ENCODE measurements at regions not wholly inside any gene's neighbourhood (a gene's known extent, or its start where the extent isn't known, plus 50 kb on each side); places are given as distances from the start of the nearest gene placed in this dataset.

DNA sequence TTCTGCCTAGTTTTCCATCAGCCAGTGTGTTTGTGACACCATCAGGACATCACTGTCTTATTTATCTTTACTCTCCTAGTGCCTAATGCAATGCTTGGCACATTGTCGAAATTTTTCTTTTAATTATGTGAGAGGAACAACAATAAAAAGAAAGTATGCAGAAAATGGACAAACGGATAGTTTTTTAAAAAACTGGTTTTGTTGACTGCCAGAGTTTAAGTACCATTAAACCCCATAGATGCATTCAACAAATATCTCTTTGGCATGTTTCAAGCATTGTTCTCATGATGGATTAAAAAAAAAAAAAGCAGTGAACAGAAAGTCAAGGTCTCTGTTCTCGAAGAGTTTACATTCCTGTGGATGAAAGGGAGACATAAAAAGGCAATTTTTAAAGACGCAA lies 398.4 kb downstream of the PPP3CA start:
- Histone ChIP-seq H3K27ac (no peak overlapping the region), H3K4me1 (no peaks in the 10 kb centered on the region), H3K27me3 (no peaks in the 10 kb centered on the region), H3K4me3 (no peak overlapping the region), H3K9me3 (no peaks in the 10 kb centered on the region), H3K36me3 (no peaks in the 10 kb centered on the region)
- TF ChIP-seq POLR2A (IDR thresholded peaks at IDR 0.05) (no peak), POLR2AphosphoS5 (IDR thresholded peaks at IDR 0.05) (no peak), CTCF (IDR thresholded peaks at IDR 0.05) (no peak)
- no peak for DNase-seq (ENCODE audit: low spot score in 2 of 2)
- intact Hi-C loops (cut with DNase I; ENCODE audit: low total_unique reads), result no loop called here

GRCh38 chr4:100945789-100946188 lies 401.5 kb downstream of the PPP3CA start:
- no peak for DNase-seq (ENCODE audit: low spot score in 2 of 2)
- Histone ChIP-seq H3K4me3 (no peak overlapping the region), H3K27ac (no peak overlapping the region), H3K4me1 (no peaks in the 10 kb centered on the region), H3K27me3 (no peaks in the 10 kb centered on the region), H3K9me3 (no peaks in the 10 kb centered on the region), H3K36me3 (no peaks in the 10 kb centered on the region)
- no peak for TF ChIP-seq POLR2AphosphoS5 (IDR thresholded peaks at IDR 0.05)
- TF ChIP-seq POLR2A (IDR thresholded peaks at IDR 0.05), result no peak
- no peak for TF ChIP-seq CTCF (IDR thresholded peaks at IDR 0.05)
- intact Hi-C loops (cut with DNase I; ENCODE audit: low total_unique reads), result no loop called here

GRCh38 chr4:100938698-100939097 lies 408.6 kb downstream of the PPP3CA start:
- Histone ChIP-seq H3K36me3 (no peaks in the 10 kb centered on the region), H3K4me1 (no peaks in the 10 kb centered on the region), H3K9me3 (no peaks in the 10 kb centered on the region), H3K4me3 (no peak overlapping the region), H3K27me3 (no peaks in the 10 kb centered on the region), H3K27ac (no peak overlapping the region)
- no peak for TF ChIP-seq CTCF (IDR thresholded peaks at IDR 0.05)
- no peak for TF ChIP-seq POLR2AphosphoS5 (IDR thresholded peaks at IDR 0.05)
- TF ChIP-seq POLR2A (IDR thresholded peaks at IDR 0.05), result no peak
- intact Hi-C loops (cut with DNase I; ENCODE audit: low total_unique reads), result loop anchor here (10.0 kb wide), 1 partner anchor 216 kb away; no protein-coding TSS in a partner anchor
- no peak for DNase-seq (ENCODE audit: low spot score in 2 of 2)

DNA sequence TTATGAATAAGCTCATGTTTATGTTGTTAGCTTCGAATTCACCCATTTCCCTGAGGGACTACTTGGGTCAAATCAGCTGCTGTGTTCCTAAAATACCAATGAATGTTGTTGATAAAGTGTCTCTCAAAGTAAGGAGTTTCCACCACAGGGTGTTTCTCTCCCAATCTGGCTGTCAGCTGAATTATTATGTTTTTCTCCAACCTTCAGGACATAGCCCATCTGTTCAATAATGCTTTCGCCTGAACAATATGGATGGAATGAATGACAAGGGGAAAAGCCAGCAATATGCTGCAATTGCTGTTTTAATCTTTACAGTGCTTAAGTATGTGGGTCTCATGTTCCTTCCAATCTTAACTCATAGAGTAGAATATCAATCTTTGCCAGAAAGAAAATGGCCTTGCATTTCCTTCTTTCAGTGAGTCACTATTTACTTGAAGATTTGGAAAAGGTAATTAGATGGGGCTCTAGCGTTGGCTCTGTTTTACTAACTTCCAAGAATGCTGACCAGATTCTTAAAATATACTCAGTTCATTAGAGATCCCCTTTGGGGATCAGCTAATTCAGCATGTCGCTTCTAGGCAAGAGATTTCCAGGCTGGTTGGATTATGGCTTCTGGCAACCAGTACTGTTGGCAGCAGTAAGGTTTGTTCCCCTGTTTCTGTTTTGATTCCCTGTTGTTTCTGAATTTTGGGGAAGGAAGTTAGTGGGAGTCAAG lies 410.5 kb downstream of the PPP3CA start:
- Histone ChIP-seq H3K4me3 (no peak overlapping the region), H3K4me1 (no peaks in the 10 kb centered on the region), H3K36me3 (no peaks in the 10 kb centered on the region), H3K9me3 (no peaks in the 10 kb centered on the region), H3K27ac (no peak overlapping the region), H3K27me3 (no peaks in the 10 kb centered on the region)
- DNase-seq (ENCODE audit: low spot score in 2 of 2), result no peak
- intact Hi-C loops (cut with DNase I; ENCODE audit: low total_unique reads), result loop anchor here (10.0 kb wide), 1 partner anchor 218 kb away; no protein-coding TSS in a partner anchor
- no peak for TF ChIP-seq POLR2AphosphoS5 (IDR thresholded peaks at IDR 0.05)
- no peak for TF ChIP-seq CTCF (IDR thresholded peaks at IDR 0.05)
- no peak for TF ChIP-seq POLR2A (IDR thresholded peaks at IDR 0.05)

DNA sequence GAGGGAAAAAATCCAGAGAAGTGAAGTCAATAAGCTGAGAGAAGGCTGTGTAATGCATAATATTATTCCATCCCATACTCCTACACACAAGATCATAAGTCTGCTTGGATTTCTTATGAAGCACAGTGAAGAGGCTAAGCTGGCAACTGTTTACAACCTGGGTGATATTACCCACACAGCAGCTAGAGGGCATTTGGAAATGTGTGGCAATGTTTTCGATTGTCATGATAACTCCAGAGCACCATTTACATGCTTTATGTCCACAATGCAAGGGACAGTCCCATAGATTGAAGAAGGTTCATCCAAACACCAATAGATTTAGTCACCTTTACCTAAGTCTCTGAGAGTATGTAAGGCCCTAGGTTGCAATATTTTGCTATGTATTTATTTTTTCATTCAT lies 412.2 kb downstream of the PPP3CA start:
- no peak for DNase-seq (ENCODE audit: low spot score in 2 of 2)
- Histone ChIP-seq H3K27ac (no peak overlapping the region), H3K9me3 (no peaks in the 10 kb centered on the region), H3K36me3 (no peaks in the 10 kb centered on the region), H3K4me3 (no peak overlapping the region), H3K4me1 (no peaks in the 10 kb centered on the region), H3K27me3 (no peaks in the 10 kb centered on the region)
- no peak for TF ChIP-seq POLR2A (IDR thresholded peaks at IDR 0.05)
- intact Hi-C loops (cut with DNase I; ENCODE audit: low total_unique reads), result loop anchor here (10.0 kb wide), 1 partner anchor 220 kb away; no protein-coding TSS in a partner anchor

Data from breast epithelium (tissue), 4 donors.